ENCODE measurements at regions not wholly inside any gene's neighbourhood (a gene's known extent, or its start where the extent isn't known, plus 50 kb on each side); places are given as distances from the start of the nearest gene placed in this dataset.

GRCh38 chr12:74071182-74071581, 466.5 kb upstream of the ATXN7L3B start:
- TF ChIP-seq EZH2phosphoT487 (IDR thresholded peaks at IDR 0.05; ENCODE audit: borderline replicate concordance) (no peak), CTCF (conservative IDR thresholded peaks at IDR 0.05; ENCODE audit: low read length) (no peak)

Data from Loucy (cell line).